Activated CD4-positive, alpha-beta T cell treated with anti-CD3 and anti-CD28 coated beads for 48 hours (primary cell): ENCODE measurements at regions not wholly inside any gene's neighbourhood (a gene's known extent, or its start where the extent isn't known, plus 50 kb on each side); places are given as distances from the start of the nearest gene placed in this dataset.
"Not testable (repeated sequence)": the region's sequence is repeated elsewhere in the genome, so short reads cannot be mapped to it uniquely, and the experiment has no call there.

Source experiments
- DNase-seq: peaks from one replicate; pipeline ENCODE4 v3.0.0-alpha.2; 2020

DNA sequence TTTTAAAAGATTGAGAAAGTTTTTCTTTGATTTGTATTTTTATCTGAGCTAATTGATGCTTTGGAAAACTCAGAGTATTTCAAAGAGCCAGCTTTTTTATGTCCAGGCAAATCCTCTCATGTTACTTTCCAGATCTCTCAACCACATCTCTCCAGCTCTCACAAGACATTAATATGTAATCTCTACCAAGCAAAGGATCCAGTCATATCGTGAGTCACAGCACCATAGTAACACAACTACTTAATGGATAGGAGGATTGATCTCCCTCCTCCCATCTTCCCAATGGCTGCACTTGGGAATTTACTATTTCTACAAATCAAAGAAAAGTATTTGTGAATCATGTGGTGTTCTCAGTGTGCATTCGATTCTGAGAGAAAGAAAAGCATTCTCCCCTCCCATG lies 63.3 kb downstream of the POU4F1 start:
- DNase-seq: no peak

DNA sequence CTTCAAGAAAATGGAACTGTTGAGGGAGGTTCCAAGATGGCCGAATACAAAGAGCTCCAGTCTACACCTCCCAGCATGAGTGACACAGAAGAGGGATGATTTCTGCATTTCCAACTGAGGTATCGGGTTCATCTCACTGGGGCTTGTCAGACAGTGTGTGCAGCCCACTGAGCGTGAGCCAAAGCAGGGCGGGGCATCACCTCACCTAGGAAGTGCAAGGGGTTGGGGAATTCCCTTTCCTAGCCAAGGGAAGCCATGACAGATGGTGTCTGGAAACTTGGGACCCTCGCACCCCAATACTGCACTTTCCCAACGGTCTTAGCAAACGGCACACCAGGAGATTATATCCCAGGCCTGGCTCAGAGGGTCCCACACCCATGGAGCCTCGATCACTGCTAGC lies 77.3 kb downstream of the POU4F1 start:
- not testable (repeated sequence) for DNase-seq

DNA sequence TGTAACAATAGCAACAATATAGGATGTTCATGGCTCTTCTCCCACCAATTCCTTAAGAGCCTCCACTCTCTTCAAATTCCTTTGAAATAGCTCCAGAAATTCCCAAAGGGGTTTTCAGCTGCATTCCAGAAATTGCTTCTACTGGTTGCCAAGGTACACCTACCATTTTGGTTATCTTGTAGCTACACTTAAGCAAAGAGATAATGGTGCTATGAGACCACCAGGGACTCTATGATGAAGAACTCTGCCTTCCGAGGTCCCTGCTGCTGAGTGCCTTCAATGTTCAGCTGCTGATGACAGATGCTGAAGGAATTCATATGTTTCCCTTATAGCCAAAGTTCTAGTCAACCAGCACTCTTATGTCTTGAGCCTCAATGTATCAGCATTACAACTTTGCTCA lies 78.4 kb downstream of the POU4F1 start:
- DNase-seq: no peak

DNA sequence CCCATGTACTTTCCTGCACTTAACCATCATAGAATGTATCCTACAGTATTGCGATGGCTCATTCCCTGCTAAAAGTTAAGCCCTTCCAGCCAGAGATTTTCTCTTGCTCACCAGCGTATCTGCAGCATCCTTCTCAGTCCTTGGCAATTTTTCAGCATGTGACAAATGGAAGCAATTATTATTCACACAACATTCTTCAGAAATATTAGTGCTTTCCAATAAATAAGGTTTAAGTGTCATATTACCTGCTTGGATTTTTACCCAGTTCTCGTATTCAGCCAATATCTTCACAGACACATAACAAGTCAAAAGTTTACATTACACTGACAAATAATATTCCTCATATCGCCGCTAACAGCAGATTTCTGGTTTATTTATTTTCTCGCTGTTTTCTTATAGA lies 82.3 kb downstream of the POU4F1 start:
- DNase-seq: no peak

DNA sequence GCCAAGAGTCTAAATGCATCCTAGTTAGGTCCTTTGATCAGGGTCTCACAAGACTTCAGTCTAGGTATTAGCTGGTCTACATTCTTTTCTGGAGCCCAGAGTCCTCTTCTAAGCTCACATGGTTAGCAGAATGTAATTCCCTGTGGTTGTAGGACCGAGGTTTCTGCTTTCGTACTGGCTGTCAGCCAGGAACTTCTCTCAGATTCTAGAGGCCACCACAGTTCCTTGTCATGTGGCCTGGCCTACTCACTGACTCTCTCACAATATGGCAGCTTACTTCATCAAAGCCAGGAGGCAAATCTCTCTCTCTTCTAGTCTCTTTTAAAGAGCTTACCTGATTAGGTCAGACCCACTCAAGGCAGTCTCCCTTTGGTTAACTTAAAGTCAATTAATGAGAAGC lies 82.9 kb downstream of the POU4F1 start:
- DNase-seq: no peak

DNA sequence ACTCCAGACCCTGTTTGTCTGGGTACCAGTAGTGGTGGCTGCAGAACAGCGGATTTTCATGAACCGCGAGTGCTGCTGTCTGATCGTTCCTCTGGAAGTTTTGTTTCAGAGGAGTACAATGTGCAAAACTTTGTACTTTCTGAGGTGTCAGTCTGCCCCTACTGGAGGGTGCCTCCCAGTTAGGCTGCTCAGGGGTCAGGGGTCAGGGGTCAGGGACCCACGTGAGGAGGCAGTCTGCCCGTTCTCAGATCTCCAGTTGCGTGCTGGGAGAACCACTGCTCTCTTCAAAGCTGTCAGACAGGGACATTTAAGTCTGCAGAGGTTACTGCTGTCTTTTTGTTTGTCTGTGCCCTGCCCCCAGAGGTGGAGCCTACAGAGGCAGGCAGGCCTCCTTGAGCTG lies 84.9 kb downstream of the POU4F1 start:
- DNase-seq: not testable (repeated sequence)

DNA sequence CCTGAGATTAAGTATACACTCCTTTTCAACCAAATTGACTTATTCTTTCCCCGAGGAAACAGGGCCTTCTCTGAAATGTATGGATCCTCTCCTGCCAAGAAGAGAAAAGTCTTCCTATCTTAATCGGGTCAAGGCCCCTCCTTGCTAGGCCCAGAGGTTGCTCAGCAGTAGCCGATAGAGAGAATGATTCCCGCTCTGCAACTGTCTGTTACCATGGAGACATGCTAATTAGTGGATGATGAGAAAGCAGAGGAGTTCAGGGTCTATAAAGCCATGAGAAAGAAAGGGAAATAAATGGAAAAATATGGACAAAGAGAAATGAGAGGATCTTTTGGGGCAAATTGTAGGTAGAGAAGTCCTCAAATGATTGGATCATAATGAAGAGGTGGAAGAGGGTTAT lies 103.5 kb downstream of the POU4F1 start:
- DNase-seq: no peak

DNA sequence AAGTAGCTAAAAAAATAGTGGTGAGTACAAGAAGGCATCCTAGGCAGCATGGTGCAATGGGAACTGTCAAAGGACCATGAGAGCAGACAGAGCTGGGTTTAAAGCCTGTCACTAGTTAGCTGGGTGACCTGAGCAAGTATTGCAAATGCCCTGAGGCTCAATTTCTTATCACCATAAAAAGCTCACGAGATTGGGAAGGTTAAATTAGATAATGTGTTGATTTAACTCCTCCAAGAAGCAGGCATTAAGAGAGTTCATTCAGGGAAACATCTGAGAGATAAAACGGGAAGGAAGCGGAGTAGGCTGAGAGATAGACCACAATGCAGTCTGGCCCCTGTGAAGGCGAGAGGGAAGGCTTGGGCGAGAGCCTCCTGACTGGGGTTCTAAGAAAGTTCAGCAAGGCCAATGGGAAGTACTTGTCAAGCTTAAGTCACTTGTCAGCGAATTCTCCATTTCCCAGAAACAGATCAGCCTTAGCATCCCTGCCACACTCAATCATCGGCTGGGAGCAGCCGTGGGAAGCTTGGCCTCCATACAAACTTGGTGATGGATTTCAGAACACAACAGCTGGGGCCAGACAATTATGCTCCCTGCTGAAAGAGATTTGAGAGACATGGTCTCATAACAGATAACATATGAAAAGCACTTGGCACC lies 105.5 kb downstream of the POU4F1 start:
- DNase-seq: no peak

DNA sequence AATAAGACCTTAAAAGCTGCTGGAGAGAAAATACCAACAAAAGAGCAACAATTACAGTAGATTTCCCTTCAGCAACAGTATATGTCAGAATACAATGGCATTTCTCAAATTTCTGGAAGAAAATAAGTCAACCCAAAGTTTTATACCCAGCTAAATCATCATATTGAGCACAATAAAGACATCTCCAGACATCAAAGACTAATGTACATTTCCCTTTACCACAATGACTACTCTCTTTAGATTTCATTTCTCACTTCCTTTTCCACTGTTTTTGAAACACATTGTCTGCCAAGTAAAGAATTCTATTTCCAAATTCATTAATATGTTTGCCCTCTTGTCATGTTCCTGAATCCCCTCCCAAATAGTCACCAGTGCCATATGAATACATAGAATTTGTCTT lies 111.4 kb downstream of the POU4F1 start:
- DNase-seq: no peak

DNA sequence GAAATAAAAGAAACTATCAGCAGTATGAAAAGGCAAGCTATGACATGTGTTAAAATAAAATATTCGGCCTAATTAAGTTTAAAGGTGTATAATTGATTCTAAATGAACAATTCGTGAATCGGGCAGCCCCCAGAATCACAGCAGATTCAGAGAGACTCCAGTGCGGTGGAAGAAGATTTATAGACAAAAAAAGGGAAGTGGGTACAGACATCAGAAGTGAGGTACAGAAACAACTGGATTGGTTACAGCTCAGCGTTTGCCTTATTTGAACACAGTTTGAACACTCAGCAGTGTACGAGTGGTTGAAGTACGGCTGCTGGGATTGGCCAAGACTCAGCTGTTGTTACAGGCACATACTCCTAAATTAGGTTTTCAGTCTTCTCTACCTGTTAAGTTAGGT lies 113.1 kb downstream of the POU4F1 start:
- not testable (repeated sequence) for DNase-seq

DNA sequence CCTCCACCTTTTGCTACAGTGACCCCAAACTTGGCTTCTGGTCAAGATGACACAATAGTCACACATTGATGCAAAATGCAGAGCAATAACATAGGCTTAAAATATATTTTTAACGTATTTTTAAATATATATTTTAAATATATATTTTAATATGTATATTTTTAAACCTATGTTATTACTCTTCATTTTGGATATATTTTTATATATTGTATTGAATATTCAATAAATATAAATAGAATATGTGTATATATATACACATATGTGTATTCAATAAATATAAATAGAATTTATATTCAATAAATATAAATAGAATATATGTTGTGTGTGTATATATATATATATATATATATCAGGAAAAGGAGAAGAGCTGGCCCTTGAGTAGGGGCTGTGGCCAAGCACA lies 115.6 kb downstream of the POU4F1 start:
- no peak for DNase-seq

DNA sequence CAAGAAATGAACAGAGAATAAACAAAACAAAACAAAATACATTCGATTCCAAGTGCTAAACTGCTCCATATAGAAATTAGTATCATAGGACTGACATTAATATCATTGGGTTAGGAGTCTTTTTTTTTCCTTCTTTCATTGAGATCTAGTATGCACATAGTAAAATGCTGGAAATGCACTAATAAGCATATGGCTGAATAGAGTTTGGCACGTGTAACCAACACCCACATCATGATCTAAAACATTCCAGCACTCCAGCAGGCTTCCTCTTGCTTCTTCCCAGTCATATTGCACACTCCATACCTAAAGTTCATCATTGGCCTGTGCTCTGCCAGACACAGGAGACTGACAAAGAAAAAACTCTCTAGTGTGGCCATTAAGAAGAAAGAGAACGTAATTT lies 117.5 kb downstream of the POU4F1 start:
- no peak for DNase-seq

DNA sequence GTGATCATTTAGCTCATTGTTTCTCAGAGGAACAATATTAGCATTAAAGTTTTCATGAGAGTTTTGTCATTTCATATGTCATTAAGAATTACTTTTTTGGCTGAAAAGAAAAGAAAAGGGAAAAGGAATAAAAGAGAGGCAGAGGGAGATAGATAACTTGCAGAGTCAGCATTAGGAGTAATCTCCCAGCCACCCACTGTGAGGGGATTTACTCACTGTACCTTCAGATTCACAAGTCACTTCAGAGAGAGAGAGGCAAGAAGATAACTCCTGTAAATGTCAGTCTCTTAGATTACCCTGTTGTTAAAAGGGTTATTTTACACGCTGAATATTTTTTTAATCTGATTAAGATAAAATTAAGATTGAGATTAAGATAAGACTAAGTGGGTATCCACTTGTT lies 125.2 kb downstream of the POU4F1 start:
- no peak for DNase-seq

DNA sequence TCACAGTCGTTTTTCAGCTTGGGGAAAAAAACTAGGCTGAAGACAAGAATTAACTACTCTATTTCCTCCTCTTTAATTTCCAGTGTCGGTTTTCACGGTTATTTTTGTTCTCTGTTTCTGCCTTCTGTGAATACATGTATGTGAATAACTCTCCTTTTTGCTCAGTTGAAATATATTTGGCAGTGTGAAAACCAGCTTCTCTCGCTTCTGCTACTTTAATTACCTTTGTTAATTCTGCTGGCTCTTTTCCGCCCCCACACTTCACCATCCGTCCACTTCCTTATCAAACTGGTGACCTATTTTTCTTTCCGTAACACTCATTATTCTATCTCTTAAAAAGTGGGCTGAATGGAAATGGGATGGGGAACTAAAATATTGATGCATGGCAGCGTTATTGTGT lies 126.4 kb downstream of the POU4F1 start:
- DNase-seq: no peak

DNA sequence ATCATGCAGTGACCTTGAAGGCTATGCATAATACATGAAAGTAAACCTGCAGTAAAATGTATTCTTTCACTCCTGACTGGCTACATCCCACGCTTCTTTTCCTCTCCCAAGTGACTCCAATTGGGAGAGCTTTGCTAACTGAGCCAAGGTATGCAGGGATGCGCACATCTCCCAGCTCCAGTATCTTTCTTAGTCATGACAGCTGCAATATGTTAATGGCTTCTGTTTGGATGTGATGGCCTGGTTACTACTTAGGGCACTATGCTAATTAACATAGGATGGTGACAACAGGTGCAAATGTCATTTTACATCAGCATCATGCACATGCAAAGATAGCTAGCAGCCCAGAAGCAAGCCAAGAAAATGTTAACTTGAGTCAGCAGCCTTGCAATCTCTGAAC lies 134.7 kb downstream of the POU4F1 start:
- DNase-seq: no peak

DNA sequence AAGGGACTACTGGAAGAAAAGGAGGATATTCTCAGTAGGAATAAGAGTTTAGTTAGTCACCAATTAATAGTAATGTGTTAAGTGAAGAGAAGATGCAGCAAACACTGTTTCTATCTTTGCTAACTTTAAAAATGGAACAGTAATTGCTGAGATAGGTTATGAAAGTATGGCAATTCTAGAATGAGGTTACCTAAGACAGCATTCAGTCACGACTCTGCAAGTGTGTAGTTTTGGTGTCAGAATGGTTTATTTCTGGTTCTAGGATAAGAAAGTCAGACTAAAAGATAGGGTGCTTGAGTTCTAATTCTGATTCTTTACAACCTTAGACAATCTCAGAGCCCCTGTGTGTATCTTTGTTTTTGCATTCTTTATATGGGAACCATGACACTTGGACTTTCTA lies 138.1 kb downstream of the POU4F1 start:
- no peak for DNase-seq

DNA sequence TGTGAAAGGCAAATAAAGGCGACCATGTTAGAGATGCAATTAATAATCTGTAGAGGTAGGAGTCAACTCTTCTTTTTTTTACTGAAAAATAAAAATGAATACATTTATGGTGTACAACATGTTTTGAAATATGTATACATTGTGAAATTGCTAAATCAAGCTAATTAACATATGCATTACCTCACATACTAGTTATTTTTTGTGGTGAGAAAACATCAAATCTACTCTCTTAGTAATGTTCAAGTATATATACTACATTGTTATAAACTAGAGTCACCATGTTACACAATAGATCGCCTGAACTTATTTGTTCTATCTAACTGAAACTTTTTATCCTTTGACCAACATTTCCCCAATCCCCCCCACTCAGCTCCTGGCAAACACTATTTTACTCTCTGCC lies 143.2 kb downstream of the POU4F1 start:
- DNase-seq: no peak

DNA sequence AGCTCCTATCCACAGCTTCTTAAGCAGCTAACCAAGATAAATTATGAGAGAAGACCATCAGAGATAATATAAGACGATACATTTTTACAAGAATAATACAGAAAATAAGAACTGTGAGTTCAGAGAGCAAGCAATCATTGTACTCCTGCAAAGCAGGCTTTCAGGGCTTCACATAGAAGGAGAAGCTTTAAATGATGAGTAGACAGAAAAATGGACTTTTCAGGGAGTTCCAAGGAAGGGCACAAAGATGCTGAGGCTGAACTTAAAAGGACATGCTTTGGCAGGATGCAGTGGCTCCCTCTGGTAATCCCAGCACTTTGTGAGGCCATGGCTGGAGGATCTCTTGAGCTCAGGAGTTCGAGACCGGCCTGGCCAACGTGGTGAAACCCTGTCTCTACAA lies 159.5 kb downstream of the POU4F1 start:
- no peak for DNase-seq

DNA sequence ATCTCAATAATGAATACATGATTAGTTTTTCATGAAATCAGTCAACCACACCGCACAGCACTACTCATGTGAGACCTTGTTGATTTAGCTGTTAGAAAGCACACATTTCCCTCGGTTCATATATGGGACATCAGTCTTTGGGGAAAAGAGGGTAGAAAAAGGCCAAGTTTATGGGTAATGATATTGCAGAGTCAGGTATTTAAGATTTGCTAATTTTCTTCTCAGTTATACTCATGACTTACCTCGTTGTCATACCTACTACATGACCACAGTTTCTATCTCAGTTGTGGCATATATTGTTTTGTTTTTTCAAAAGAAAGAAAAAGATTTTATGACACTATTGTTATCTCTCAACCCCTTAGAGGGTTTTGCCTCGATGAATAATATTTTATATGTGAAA lies 165.6 kb downstream of the POU4F1 start:
- no peak for DNase-seq

DNA sequence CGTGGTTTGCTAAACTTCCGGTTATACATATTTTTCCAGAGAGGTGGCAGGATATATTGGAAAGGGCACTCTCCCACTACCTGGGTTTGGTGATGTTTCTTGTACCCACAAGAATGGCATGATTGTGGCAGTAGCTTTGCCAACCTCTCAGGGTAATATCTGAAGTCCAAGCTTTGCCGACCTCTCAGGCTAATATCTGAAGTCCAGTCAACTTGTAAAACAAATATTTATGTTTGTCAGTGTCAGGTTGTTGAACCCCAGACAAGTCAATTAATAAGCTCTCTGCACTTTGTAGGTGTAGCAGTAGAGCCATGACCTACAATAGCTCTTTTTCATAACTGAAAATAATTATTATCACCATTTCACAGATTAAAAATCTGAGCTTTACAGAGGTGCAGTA lies 167.0 kb downstream of the POU4F1 start:
- no peak for DNase-seq

DNA sequence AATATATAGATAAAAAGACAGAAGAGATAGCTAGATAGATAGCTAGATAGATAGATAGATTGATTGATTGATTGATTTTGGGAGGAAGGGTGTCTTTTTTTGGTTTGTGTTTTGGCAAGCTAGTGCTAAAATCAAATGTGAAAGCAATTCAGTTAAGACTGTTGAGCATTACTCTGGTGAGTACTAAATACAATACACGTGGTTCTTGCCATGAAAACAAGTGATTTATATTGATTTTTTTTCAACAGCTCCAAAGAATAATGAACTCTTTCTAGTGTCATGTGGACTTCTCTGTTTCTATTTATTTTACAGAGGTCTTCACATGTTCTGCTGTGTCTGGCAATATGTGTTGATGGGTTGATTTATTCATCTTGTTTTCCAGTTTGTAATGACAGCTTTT lies 172.0 kb downstream of the POU4F1 start:
- no peak for DNase-seq

DNA sequence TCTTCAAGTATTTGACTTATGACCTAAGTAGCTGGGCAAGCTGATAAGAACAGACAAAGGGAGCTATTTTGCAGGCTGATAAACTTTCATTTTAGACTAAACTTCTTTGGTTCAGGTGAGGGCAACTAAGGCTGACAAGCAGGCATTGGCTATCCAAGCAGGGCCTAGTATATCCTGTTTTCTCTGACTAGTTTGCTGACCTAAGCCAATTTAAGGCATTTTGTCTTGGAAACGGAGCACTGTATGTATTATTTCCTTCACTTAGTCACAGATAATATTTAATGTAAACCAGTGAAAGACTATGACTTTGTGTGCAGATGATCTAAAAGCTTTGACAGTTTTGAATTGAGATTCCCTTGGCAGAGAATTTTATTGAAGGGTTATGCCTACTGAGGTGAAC lies 172.5 kb downstream of the POU4F1 start:
- DNase-seq: no peak

DNA sequence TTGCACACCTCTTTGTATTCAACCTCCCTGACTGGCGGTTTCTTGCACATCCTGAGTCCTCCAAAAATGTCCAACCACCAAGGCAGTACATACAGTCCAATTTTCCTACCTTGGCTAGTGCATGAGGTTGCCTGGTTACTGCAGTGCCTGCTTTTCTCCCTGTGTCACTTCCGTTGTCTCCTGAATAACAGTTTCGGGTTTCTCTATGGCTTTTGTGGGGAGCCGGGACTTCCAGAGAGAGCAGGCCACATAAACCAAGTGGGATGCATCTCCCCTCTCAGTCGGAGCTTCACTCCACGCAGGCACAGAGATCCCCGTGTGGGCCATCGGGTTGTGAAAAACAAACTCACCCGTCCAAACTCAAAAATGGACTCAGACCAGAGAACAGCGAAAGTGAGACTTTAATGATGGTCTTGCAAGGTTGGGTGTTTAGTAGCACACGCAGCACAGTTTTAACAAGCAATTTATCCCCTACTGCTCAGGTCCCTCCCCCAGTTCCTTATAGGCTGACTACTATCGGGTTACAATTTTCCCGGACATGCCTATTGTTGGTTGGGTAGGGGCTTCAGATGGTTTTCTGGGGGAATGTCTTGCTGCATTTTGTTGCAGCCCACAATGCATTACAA lies 173.1 kb downstream of the POU4F1 start:
- DNase-seq: no peak

DNA sequence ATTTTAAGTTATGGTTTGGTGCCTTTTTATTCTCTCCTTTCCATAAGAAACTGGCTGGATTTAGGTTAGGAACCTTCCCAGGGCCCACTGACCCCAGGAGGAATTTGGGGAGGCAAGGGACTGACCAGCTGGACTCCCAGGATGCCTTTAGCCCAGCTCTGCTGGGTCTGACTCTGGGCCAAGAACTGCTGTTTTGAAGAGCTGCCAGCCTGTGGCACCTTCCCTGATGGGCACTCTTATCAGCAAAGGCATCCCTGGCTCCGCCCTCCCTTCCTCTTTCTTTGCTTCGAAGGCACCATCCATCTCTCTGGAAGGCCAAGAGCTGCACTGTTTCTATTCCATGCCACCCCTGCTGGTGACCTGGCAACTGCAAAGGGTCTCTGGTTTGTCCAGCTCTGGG lies 174.7 kb downstream of the POU4F1 start:
- no peak for DNase-seq

DNA sequence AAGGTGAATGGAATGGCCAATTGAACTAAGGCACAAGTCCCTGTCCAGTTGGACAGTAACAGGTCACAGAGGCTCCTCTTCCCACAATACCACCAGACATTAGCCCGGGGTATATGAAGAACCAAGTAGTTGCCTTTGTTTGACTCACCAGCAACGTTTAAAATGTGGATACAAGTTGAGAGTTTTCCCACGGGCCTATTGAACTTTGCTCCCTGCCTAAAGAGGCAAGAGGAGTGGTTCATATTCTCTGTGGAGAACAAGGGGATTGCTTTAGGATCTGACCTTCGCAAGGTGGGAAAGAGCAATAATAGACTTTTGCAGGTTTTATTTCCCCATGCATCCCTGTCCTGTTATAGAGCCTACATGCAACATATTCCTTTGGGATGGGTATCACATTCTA lies 177.2 kb downstream of the POU4F1 start:
- no peak for DNase-seq
